ENCODE measurements at regions not wholly inside any gene's neighbourhood (a gene's known extent, or its start where the extent isn't known, plus 50 kb on each side); places are given as distances from the start of the nearest gene placed in this dataset.

DNA sequence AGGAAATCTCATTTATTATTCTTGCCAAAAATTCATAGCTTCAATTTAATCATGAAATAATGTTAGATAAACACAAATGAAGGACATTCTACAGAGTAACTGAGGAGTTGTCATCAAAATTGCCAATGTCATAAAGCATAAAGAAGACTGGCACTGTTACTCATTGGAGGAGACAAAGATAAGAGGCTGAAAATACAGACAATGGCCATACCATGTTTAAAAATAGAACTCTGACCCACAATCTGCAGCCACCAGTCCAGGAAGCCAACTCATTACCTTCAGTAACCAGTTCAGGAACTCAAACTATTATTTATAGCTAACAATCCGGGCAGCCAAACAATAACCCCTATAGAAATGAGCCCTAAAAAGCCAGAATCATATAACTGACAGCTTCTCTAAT is 795.6 kb downstream of the TENT5A start:
- TF ChIP-seq POLR2A (IDR thresholded peaks at IDR 0.05; ENCODE audit: low read depth, low read length): no peak
- no peak for TF ChIP-seq PAX5 (IDR thresholded peaks at IDR 0.05; ENCODE audit: insufficient read depth, low read length, severe bottlenecking)
- TF ChIP-seq POLR2AphosphoS5 (IDR thresholded peaks at IDR 0.05; ENCODE audit: low read depth, low read length): no peak
- TF ChIP-seq TAF1 (IDR thresholded peaks at IDR 0.05; ENCODE audit: low read depth, low read length): no peak
- no peak for TF ChIP-seq SPI1 (IDR thresholded peaks at IDR 0.05; ENCODE audit: low read depth, low read length)
- no peak for TF ChIP-seq POU2F2 (IDR thresholded peaks at IDR 0.05; ENCODE audit: low read depth, low read length)

Data from GM12891 (cell line).